GM23338 (cell line): ENCODE measurements at regions not wholly inside any gene's neighbourhood (a gene's known extent, or its start where the extent isn't known, plus 50 kb on each side); places are given as distances from the start of the nearest gene placed in this dataset.

Experiments
- ATAC-seq: fragments of 200-7000 bp; cut with Tn5 transposase; 3 replicates; pipeline ENCODE4 v1.9.1; 2020
- DNase-seq: peaks from one replicate; pipeline ENCODE4 v3.0.0-alpha.2; 2015; ENCODE audit warnings: low spot score
- H2AFZ ChIP-seq: fragments of 200-600 bp; sonication (generic); 2 replicates; pipeline ENCODE4 v1.8.0; 2016; ENCODE audit warnings: antibody characterized with exemption, mild to moderate bottlenecking, moderate library complexity
- H3F3A ChIP-seq: fragments of 200-600 bp; sonication (generic); replicated peaks from 2 replicates; pipeline ENCODE4 v1.8.0; 2017; ENCODE audit warnings: antibody characterized with exemption, mixed run types, low read depth
- H3K27ac ChIP-seq: fragments of 200-600 bp; sonication (generic); 2 replicates; pipeline ENCODE4 v1.6.1; 2016; ENCODE audit warnings: low read depth
- H3K27me3 ChIP-seq: fragments of 200-600 bp; sonication (generic); 2 replicates; pipeline ENCODE4 v1.8.0; 2016; ENCODE audit warnings: mild to moderate bottlenecking, mixed run types, moderate library complexity; ENCODE audit not compliant: insufficient read depth
- H3K36me3 ChIP-seq: fragments of 200-600 bp; sonication (generic); 2 replicates; pipeline ENCODE4 v1.8.0; 2016; ENCODE audit warnings: mild to moderate bottlenecking; ENCODE audit not compliant: insufficient read depth
- H3K4me1 ChIP-seq: fragments of 200-600 bp; sonication (generic); 2 replicates; pipeline ENCODE4 v1.8.0; 2016; ENCODE audit warnings: mild to moderate bottlenecking, moderate library complexity; ENCODE audit not compliant: insufficient read depth
- H3K4me2 ChIP-seq: fragments of 200-600 bp; sonication (generic); 2 replicates; pipeline ENCODE4 v1.7.1; 2017; ENCODE audit warnings: mixed run types
- H3K4me3 ChIP-seq: fragments of 200-600 bp; sonication (generic); 2 replicates; pipeline ENCODE4 v1.6.1; 2016; ENCODE audit warnings: mixed run types
- H3K79me2 ChIP-seq: fragments of 200-600 bp; sonication (generic); replicated peaks from 2 replicates; pipeline ENCODE4 v1.8.0; 2017; ENCODE audit warnings: mild to moderate bottlenecking; ENCODE audit not compliant: insufficient read depth
- H3K9me2 ChIP-seq: fragments of 200-600 bp; sonication (generic); 2 replicates; pipeline ENCODE4 v1.8.0; 2017; ENCODE audit not compliant: insufficient read depth
- H4K20me1 ChIP-seq: fragments of 200-600 bp; sonication (generic); replicated peaks from 2 replicates; pipeline ENCODE4 v1.8.0; 2017; ENCODE audit warnings: mild to moderate bottlenecking; ENCODE audit not compliant: insufficient read depth
- H3K27ac Mint-ChIP-seq: 2 replicates; pipeline ENCODE4 v1.8.0; 2020; ENCODE audit warnings: inconsistent platforms, mild to moderate bottlenecking, moderate library complexity, mixed read lengths
- H3K27me3 Mint-ChIP-seq: 3 replicates; pipeline ENCODE4 v1.8.0; 2022; ENCODE audit warnings: low read depth, mild to moderate bottlenecking, moderate library complexity, mixed read lengths, inconsistent platforms; ENCODE audit not compliant: insufficient read depth, poor library complexity
- H3K36me3 Mint-ChIP-seq: 3 replicates; pipeline ENCODE4 v1.8.0; 2021; ENCODE audit warnings: low read depth, mild to moderate bottlenecking, inconsistent platforms, moderate library complexity, mixed read lengths
- H3K4me1 Mint-ChIP-seq: 3 replicates; pipeline ENCODE4 v1.8.0; 2020; ENCODE audit warnings: mild to moderate bottlenecking, inconsistent platforms, mixed read lengths
- H3K4me3 Mint-ChIP-seq: 3 replicates; pipeline ENCODE4 v1.8.0; 2021; ENCODE audit warnings: moderate library complexity, mild to moderate bottlenecking, inconsistent platforms, mixed read lengths
- H3K9me3 Mint-ChIP-seq: 3 replicates; pipeline ENCODE4 v1.8.0; 2020; ENCODE audit warnings: moderate library complexity, mild to moderate bottlenecking, inconsistent platforms, mixed read lengths
- EZH2phosphoT487 ChIP-seq: fragments of 200-600 bp; sonication (generic); IDR thresholded peaks from one replicate; pipeline ENCODE4 v1.8.1; 2018; ENCODE audit warnings: antibody characterized with exemption; ENCODE audit not compliant: unreplicated experiment
- JUNB ChIP-seq: IDR thresholded peaks from one replicate; pipeline ENCODE4 v1.6.1; 2016; ENCODE audit warnings: antibody characterized with exemption; ENCODE audit not compliant: unreplicated experiment
- POLR2AphosphoS5 ChIP-seq: IDR thresholded peaks from 2 replicates; pipeline ENCODE4 v1.6.1; 2016; ENCODE audit warnings: antibody characterized with exemption, low read depth
- ZNF331 ChIP-seq: fragments of 250-450 bp; sonication (Bioruptor Pico); IDR thresholded peaks from 2 replicates; pipeline ENCODE4 v1.5.0; 2020; ENCODE audit warnings: low read depth, mild to moderate bottlenecking, moderate library complexity
- ZNF462 ChIP-seq: fragments of 250-450 bp; sonication (Bioruptor Pico); IDR thresholded peaks from 2 replicates; pipeline ENCODE4 v1.5.0; 2020; ENCODE audit warnings: mild to moderate bottlenecking, moderate library complexity
- TF ChIP-seq, protein P1 (sequence below), 2 experiments: fragments of 200-600 bp in 1 of 2; sonication (generic) in 1 of 2; conservative IDR thresholded peaks; 2 replicates each; pipeline versions ENCODE4 v1.5.1 to v1.6.1; 2016 to 2017; ENCODE audit warnings: antibody characterized with exemption in 2 of 2, low read depth in 2 of 2, mild to moderate bottlenecking in 2 of 2, moderate library complexity in 1 of 2
- TF ChIP-seq, protein P2 (sequence below): IDR thresholded peaks from one replicate; pipeline ENCODE4 v1.6.1; 2018; ENCODE audit warnings: antibody characterized with exemption; ENCODE audit not compliant: unreplicated experiment

GRCh38 chr10:83896219-83896618, 243.1 kb upstream of the GHITM start:
- H3K79me2 ChIP-seq = no peaks in the 10 kb centered on the region
- no peak overlapping the region for H3K4me3 Mint-ChIP-seq
- no peaks in the 10 kb centered on the region for H3K36me3 ChIP-seq
- no peaks in the 10 kb centered on the region for H3F3A ChIP-seq
- peaks cover 12% of the 10 kb centered on the region for H3K9me3 Mint-ChIP-seq
- TF ChIP-seq, protein P1, sequence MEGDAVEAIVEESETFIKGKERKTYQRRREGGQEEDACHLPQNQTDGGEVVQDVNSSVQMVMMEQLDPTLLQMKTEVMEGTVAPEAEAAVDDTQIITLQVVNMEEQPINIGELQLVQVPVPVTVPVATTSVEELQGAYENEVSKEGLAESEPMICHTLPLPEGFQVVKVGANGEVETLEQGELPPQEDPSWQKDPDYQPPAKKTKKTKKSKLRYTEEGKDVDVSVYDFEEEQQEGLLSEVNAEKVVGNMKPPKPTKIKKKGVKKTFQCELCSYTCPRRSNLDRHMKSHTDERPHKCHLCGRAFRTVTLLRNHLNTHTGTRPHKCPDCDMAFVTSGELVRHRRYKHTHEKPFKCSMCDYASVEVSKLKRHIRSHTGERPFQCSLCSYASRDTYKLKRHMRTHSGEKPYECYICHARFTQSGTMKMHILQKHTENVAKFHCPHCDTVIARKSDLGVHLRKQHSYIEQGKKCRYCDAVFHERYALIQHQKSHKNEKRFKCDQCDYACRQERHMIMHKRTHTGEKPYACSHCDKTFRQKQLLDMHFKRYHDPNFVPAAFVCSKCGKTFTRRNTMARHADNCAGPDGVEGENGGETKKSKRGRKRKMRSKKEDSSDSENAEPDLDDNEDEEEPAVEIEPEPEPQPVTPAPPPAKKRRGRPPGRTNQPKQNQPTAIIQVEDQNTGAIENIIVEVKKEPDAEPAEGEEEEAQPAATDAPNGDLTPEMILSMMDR (conservative IDR thresholded peaks at IDR 0.05; ENCODE audit: low read depth in 2 of 2) = no peak
- TF ChIP-seq POLR2AphosphoS5 (no peak), JUNB (no peak), ZNF331 (no peak)
- peaks cover 4% of the 10 kb centered on the region; the same call in 2 of the 3 replicates for H3K36me3 Mint-ChIP-seq
- H3K9me2 ChIP-seq = no peaks in the 10 kb centered on the region
- no peaks in the 10 kb centered on the region for H3K27me3 ChIP-seq
- ATAC-seq (no peak), DNase-seq (no peak)
- no peaks in the 10 kb centered on the region for H3K4me1 ChIP-seq
- no peak overlapping the region for H2AFZ ChIP-seq
- no peak overlapping the region for H3K4me2 ChIP-seq
- H3K27ac Mint-ChIP-seq = no peak overlapping the region
- no peak overlapping the region for H3K27ac ChIP-seq
- H3K4me3 ChIP-seq = no peak overlapping the region
- peaks cover 2% of the 10 kb centered on the region for H3K27me3 Mint-ChIP-seq
- H4K20me1 ChIP-seq = no peaks in the 10 kb centered on the region
- H3K4me1 Mint-ChIP-seq = no peaks in the 10 kb centered on the region

- DNase-seq = no peak
- no peak overlapping the region for H3K27ac ChIP-seq
- no peaks in the 10 kb centered on the region for H3K36me3 ChIP-seq
- H4K20me1 ChIP-seq = no peaks in the 10 kb centered on the region
- Mint-ChIP-seq H3K27me3 (peaks cover 2% of the 10 kb centered on the region), H3K4me1 (no peaks in the 10 kb centered on the region), H3K9me3 (peaks cover 15% of the 10 kb centered on the region), H3K36me3 (peaks cover 4% of the 10 kb centered on the region; the same call in 2 of the 3 replicates), H3K4me3 (no peak overlapping the region), H3K27ac (no peak overlapping the region)
- no peaks in the 10 kb centered on the region for H3K27me3 ChIP-seq
- H3K4me1 ChIP-seq = no peaks in the 10 kb centered on the region
- ATAC-seq = no peak
- TF ChIP-seq, protein P1 (conservative IDR thresholded peaks at IDR 0.05; ENCODE audit: low read depth in 2 of 2) = no peak
- no peak for TF ChIP-seq EZH2phosphoT487
- TF ChIP-seq ZNF331 = no peak
- TF ChIP-seq ZNF462 (CRISPR knock-in tag) = no peak
- TF ChIP-seq, protein P2, sequence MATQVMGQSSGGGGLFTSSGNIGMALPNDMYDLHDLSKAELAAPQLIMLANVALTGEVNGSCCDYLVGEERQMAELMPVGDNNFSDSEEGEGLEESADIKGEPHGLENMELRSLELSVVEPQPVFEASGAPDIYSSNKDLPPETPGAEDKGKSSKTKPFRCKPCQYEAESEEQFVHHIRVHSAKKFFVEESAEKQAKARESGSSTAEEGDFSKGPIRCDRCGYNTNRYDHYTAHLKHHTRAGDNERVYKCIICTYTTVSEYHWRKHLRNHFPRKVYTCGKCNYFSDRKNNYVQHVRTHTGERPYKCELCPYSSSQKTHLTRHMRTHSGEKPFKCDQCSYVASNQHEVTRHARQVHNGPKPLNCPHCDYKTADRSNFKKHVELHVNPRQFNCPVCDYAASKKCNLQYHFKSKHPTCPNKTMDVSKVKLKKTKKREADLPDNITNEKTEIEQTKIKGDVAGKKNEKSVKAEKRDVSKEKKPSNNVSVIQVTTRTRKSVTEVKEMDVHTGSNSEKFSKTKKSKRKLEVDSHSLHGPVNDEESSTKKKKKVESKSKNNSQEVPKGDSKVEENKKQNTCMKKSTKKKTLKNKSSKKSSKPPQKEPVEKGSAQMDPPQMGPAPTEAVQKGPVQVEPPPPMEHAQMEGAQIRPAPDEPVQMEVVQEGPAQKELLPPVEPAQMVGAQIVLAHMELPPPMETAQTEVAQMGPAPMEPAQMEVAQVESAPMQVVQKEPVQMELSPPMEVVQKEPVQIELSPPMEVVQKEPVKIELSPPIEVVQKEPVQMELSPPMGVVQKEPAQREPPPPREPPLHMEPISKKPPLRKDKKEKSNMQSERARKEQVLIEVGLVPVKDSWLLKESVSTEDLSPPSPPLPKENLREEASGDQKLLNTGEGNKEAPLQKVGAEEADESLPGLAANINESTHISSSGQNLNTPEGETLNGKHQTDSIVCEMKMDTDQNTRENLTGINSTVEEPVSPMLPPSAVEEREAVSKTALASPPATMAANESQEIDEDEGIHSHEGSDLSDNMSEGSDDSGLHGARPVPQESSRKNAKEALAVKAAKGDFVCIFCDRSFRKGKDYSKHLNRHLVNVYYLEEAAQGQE = no peak
- no peaks in the 10 kb centered on the region for H3K9me2 ChIP-seq
- H3F3A ChIP-seq = no peaks in the 10 kb centered on the region
- H3K79me2 ChIP-seq = no peaks in the 10 kb centered on the region
- no peak overlapping the region for H3K4me3 ChIP-seq
- no peak overlapping the region for H2AFZ ChIP-seq
- no peak overlapping the region for H3K4me2 ChIP-seq
These were observed 241.7 kb upstream of the GHITM start for GRCh38 chr10:83897626-83898025.
